ENCODE measurements at regions not wholly inside any gene's neighbourhood (a gene's known extent, or its start where the extent isn't known, plus 50 kb on each side); places are given as distances from the start of the nearest gene placed in this dataset.
"Not testable (repeated sequence)": the region's sequence is repeated elsewhere in the genome, so short reads cannot be mapped to it uniquely, and the experiment has no call there.

DNA sequence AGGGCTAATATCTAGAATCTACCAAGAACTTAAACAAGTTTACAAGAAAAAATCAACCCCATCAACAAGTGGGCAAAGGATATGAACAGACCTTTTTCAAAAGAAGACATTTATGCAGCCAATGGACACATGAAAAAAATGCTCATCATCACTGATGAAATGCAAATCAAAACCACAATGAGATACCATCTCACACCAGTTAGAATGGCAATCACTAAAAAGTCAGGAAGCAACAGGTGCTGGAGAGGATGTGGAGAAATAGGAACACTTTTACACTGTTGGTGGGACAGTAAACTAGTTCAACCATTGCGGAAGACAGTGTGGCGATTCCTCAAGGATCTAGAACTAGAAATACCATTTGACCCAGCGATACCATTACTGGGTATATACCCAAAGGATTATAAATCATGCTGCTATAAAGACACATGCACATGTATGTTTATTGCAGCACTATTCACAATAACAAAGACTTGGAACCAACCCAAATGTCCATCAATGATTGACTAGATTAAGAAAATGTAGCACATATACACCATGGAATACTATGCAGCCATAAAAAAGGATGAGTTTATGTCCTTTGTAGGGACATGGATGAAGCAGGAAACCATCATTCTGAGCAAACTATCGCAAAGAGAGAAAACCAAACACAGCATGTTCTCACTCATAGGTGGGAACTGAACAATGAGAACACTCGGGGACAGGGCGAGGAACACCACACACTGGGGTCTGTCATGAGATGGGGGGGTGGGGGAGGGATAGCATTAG lies 1267.9 kb upstream of the ZEB2 start:
- FAIRE-seq; DNase-seq (ENCODE audit: low spot score in 2 of 2): not testable (repeated sequence)

DNA sequence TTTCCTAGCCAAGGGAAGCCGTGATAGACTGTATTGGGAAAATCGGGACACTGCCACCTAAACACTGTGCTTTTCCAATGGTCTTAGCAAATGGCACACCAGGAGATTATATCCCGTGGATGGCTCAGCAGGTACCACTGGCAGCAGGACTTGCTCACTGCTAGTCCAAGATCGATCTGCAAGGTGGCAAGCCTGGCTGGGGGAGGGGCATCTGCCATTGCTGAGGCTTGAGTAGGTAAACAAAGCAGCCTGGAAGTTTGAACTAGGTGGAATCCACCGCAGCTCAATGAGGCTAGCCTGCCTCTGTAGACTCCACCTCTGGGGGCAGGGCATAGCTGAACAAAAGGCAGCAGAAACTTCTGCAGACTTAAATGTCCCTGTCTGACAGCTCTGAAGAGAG lies 1262.7 kb upstream of the ZEB2 start:
- not testable (repeated sequence) for FAIRE-seq; DNase-seq (ENCODE audit: low spot score in 2 of 2)

DNA sequence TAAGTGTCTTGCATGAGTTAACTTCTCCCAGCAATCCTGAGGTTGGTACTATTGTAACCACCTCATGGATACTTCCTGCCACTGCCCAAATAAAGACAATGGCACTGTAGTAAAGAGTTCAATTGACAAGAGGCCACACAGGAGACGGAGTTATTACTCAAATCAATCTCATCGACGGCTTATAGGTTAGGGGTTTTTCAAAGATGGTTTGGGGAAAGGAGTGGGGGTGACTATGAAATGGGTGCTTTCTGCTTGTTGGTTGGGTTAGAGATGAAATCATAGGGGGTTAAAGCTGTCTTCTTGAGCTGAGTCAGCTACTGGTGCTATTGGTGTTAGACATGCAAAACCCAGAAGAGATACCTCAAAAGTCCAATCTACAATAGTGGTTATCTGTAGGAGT lies 1258.0 kb upstream of the ZEB2 start:
- no peak for FAIRE-seq
- DNase-seq (ENCODE audit: low spot score in 2 of 2), result no peak

DNA sequence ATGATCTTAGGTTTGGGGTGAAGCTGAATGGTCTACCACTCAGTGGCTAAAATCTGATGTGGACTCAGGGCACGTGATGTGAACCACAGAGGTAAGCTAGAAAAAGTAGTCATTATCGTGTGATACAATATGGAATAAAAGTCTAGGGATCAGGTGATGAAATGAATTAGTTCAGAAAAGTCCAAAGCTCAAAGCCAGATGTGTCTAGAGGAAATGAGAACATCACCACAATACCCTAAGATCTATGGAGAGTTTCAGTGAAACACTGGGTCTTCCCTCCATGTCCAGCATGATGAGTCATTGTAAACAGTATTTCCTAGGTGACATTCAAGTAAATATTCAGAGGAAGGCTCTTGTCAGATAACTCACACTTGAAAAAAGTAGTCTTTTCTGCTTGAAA lies 1257.4 kb upstream of the ZEB2 start:
- no peak for FAIRE-seq
- DNase-seq (ENCODE audit: low spot score in 2 of 2), result no peak

DNA sequence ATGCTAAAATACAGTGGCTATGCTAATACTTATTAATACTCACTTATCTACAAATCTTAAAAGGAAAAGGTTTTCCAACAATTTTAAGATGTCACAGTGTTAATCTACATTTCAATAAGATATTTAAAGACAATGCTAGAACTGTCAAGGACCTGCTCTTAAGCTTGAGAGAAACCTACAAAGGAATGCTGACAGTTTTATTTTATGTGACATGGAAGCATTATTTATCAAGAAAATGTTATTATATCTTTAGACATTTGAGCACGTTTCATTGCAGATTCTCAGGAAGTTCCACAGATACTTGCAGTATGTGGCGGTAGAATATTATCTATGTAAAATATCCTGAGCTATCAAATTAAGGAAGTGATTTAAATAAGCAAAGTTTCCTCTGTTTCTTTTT lies 1255.7 kb upstream of the ZEB2 start:
- DNase-seq (ENCODE audit: low spot score in 2 of 2) (no peak), FAIRE-seq (no peak)

DNA sequence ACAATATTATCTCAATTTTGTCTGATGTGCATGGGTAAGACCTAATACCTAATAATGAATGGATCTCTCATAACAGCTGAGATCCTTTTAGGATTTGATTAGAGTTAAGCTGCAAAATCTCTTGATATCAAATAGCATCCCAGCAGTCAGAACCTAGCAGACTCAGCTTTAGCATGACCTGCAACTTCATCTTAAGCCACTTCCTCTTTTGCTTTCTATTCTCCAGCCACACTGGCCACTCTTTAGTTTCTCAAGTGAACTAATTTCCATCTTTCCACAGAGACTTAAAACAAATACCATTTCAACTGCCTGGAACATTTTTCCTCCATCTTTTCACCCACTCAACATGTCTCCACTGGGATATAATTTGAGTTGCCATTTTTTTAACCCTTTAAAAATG lies 1251.6 kb upstream of the ZEB2 start:
- DNase-seq (ENCODE audit: low spot score in 2 of 2) (no peak), FAIRE-seq (no peak)

DNA sequence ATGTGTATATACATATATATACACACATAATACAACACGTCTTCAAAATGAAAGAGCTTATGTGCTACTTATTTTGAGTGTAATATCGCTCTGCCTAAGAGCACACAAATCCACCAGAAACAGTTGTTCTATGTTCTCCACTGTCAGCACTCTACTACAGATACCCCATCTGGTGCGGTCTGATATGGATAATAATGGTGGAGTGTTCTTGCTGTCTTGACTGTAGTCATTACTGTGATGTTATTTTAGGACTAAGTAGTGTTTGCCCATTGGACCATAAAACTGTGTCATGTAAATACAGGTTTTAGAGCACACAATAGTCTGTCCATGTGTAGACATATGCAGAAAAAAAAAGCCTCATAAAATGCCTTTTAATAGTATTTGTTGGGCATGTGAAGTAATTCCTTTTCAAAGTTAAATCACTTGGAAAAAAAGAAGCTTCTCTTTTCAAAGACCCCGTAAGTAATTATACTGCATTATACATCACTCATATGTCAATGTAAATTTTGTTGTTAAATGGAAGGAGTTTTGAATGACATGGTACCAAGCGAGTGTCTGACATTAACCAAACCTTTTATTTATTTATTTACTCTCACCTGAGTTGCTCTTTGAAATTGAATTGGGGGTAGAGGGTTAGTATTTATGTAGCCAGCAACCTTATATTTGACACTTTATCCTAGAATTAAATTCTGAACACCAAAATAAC lies 1249.2 kb upstream of the ZEB2 start:
- FAIRE-seq, result no peak
- DNase-seq (ENCODE audit: low spot score in 2 of 2), result no peak

DNA sequence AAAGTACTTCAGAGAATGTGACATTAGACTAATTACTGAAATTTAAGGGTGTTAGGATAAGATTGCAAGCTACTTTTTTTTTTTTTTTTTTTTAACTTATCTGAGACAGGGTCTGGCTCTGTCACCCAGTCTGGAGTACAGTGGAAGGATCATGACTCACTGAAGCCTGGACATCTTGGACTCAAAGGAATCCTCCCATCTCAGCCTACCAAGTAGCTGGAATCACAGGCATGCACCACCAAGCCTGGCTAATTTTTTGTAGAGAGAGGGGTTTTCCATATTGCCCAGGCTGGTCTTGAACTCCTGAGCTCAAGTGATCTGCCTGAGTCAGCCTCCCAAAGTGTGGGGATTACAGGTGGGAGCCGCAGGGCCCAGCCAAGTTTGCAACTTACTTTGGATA lies 1246.0 kb upstream of the ZEB2 start:
- FAIRE-seq (no peak), DNase-seq (ENCODE audit: low spot score in 2 of 2) (no peak)

DNA sequence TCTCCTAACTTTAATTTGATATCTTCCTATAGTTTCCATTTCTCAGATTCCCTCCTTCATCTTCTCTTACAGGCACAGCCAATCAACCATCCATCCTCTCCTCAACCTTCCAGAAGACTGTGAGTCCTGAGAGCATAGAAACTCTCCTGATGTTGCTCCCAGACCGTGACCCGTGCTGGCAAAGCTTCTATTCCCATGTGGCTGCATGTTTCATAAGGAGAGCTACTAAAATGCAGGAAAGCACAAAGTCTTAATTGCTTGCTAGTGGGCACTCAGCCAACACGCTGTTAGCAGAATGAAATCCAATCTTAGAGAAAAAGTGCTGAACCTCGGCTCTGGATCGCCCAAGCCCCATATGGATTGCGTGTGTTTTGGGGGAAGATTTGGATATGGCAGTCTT lies 1244.7 kb upstream of the ZEB2 start:
- FAIRE-seq (no peak), DNase-seq (ENCODE audit: low spot score in 2 of 2) (no peak)

DNA sequence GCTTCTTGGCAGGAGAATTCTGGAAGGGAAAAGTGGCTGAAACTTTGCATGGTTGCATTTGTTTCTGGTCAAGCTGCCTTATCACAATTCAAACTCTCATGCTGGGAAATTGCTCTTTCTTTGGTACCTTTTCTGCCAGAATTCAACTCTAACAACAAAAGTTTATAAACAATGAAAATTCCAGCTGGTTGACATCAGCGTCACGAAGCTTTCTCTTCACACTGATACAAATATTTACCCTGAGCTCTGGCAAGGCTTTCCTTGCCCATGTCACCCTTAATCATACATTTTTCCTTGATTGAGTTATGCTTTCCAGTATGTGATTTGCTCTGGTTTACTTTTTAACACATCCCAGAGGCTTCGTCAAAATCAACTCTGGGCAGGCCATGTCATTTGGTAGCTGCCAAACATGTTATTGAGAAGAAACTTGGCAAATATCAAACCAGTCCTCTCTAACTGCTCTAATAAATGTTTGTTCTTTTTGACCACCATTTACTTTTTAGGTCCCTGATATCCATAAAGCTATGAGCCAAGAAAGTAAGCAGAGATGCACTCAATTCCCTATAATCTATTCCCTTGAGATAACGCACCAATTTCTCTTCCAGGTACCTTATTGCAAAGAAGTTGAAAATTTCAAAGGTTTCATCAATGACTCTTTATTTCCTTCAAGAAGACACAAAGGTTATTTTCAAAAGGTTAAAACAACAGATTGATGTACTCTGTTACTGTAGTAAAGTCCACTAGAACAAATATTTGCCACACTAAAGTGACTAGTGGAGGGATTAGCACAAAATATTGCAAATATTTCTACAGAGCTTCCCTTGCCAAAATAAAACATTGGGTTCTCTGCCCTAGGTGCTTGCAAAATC lies 1241.1 kb upstream of the ZEB2 start:
- FAIRE-seq (no peak), DNase-seq (ENCODE audit: low spot score in 2 of 2) (no peak)

DNA sequence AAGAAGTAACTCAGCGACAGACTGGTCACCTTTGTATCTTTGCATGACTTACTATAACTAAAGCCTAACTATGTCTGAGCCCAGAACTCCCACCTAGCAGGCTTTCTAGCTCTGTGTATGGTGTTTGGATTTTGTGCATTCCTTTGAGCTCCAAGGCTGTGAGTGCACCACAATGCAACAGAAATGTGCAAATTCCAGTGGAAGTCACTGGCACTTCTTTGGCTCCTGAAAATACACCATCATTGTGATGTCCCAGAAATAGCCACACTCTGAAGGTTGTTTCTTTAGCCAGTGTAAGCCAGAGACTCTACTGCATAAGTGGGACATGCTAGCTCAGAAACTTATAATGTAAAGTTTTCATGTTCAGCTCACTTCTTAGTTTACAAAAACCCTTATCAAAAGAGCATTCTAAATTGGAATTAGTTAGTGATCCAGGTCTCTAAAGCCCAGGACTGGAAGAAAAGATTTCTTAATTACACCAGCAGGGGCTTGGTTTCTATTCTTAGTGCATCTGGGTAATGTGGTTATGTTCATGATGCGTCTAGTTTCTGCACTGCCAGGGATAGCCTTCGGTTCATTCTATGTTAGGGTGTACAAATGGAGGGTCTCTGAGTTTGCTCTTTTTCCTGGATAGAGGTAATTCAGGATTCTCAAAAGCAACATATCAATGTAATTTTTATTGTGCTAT lies 1239.5 kb upstream of the ZEB2 start:
- FAIRE-seq (no peak), DNase-seq (ENCODE audit: low spot score in 2 of 2) (no peak)

DNA sequence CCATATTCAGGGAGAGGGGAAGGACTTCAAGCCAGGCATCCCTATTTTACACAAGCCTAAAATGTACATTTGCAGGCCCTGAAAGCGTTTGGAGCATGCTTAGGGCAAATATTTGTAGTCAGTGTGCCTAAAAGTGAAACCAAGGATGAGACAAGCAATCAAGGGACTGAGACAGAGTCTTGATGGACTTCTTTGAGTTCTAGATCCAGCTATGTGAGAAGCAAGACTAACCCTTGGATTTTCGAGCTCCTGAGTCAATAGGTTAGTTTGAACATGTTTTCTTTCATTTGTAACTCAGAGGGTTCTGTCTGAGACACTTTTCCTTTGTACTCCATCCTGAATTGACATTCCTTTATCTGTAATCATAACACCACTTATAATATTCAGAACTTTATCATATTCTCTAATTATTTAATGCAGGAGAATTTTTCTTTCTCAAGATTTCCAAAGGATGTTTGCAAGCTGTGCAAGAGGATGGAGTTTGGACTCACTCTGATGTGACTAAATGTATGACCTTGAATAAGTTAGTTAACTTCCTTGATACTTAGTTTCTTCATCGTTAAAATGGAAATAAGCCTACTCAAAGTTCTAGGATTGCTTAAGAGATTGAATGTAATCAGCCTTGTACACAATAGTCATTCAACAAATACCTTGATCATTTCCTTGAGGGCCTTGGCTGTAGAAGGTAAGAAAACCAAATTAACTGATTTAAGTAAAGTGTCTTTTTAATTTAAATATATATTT lies 1237.8 kb upstream of the ZEB2 start:
- FAIRE-seq, result no peak

DNA sequence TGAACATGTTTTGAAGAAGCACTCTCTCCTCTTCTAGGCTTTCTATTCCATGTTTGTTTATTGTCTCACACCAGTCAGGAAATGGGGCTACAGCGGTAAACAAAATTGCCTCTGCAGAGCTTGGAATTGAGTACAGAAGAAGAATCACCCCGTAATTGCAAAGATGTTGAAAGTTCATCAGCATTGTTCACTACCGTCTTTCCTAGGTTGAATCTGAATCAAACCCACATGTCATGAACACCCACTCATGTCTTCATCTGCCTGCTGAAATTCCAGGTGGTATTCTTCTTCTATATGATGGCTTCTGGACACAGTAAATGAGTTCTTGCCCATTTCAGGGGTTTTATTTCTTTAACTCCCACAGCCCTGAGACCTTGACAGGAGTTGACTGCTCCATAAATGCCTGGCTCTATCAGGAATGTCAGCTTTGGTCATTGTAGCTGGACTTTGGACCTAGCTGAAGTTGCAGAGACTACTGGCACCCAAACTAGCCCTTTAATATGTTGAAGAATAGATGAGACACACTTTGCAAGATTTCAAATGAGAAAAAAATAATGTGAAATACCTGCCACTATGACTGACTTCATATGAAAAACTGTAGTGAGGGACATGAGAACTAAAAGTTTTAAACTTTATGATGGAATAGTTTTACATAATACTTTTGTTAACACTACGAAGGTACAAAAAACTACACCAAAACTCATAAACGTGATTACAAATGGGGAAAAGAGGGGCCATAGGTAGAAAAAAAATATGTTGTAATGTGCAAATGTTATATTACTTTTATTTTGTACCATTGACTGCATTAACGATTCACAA lies 1235.3 kb upstream of the ZEB2 start:
- no peak for DNase-seq (ENCODE audit: low spot score in 2 of 2)
- no peak for FAIRE-seq

More for the DNA sequence above, 1237.8 kb upstream of the ZEB2 start:
- no peak for DNase-seq (ENCODE audit: low spot score in 2 of 2)

DNA sequence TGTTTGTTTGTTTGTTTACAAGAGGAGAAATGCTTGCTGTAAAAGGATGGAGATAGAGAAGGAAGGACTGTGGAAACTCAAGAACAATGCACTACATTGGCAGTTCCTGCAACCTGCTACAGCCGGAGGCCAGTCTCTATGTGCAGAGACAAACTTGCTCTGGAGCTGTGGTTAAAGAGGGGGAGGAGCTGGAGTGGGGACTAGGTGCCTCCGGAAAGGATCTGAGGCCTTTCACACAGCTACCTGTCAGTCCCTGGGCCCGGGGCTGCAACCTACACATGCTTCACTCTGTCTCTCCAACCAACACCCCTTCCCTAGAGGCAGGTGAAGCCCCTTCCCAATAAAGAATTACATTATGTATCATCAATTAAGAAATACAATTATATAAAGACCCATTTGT lies 1234.0 kb upstream of the ZEB2 start:
- FAIRE-seq (no peak), DNase-seq (ENCODE audit: low spot score in 2 of 2) (no peak)

DNA sequence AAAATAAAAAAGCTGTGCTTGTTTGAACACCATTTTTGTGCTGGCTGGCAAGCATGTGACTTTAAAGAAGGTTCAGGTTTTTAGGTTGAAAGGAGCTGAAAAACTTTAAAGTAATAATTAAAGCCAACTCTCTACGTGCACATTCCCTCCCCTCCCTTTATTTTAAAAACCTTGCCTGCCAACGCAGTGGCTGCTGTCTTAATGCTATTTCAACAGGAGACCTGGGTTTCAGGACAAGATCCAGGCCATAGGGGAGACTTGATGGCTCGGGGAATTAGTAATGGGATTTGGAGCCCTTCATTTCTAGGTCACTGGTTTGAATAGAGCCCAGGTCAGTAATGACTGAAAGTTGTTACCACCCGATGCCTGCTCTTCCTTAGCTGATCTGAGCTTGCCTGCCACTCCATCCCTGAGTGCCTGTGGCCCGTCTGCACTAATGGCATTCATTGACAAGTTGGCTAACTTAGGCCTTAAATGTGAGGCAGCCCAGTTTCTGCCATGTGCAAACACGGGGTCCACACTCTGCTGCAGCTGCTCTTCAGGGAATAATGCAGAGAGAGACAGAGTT lies 1233.2 kb upstream of the ZEB2 start:
- FAIRE-seq (no peak), DNase-seq (ENCODE audit: low spot score in 2 of 2) (no peak)

DNA sequence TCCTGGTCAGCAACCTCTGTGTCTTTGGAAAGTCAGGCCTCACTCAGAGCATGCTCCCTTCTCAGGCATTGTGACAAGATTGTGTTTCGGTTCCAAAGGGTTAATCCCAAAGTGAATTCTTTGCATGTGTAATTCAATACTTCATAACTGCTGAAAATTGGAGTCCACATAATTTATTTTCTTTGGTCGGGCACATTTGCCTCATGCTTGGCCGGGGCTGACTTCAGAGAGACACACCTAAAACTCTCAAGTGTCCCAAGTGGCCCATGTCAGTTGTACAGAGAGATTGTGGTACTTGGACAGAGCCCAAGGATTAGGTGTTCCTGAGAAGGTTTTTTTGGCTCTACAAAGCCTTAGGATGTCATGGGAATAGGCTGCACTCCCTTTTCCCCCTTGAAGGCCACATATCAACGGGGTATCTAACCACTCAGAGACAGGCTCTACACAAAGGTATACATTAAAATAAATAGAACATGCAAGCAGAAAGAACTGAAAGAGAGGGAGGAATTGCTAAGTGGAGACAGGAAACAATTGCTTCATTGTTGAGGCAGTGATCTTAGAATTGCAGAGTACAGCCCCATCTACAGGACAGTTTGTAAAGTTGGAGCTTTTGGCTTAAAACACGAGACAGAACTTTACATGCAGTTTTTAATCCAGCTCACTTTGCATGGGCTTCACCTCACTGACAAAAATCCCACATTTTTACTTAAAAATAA lies 1232.3 kb upstream of the ZEB2 start:
- DNase-seq (ENCODE audit: low spot score in 2 of 2) (peak; percentile 6 to 34), FAIRE-seq (peak; percentile 15)

DNA sequence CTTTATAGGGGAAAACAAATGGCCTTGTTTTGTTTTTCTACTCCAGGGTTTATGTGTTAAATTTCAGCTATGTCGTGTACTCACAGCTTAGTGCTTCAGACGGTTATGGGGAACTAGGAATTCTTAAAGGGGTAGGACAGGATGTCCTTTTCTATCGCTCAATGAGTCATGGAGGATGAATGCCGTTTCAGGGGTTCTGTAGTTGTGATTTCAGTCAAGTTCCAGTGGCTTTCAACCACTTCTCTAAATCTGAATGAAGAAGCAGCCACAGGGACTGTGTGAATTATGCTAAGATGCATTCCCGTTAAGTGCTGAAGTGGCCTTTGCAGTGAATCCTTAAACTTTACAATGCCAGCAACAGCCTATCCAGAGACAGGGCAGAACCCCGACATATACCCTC lies 1231.7 kb upstream of the ZEB2 start:
- FAIRE-seq, result no peak
- DNase-seq (ENCODE audit: low spot score in 2 of 2), result no peak

DNA sequence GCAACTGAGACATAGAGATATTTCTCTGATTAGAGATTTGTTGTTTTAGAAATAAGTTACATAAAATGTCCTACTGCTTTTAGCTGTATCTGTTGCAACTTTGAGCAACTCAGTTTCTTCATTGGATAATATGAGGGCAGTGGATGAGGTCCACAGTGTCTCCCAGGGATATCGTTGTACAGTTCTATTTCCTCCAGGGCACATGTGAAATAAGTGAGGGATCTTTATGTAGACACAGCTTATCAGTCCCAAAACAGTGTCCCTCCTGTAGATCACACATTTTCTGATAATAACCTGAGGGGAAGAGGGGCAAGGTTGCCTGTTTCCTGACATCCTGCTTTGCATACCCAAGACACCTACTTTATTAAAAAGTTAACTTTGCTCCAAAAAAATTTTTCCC lies 1231.2 kb upstream of the ZEB2 start:
- DNase-seq (ENCODE audit: low spot score in 2 of 2) (no peak), FAIRE-seq (no peak)
